ENCODE measurements at regions not wholly inside any gene's neighbourhood (a gene's known extent, or its start where the extent isn't known, plus 50 kb on each side); places are given as distances from the start of the nearest gene placed in this dataset.

DNA sequence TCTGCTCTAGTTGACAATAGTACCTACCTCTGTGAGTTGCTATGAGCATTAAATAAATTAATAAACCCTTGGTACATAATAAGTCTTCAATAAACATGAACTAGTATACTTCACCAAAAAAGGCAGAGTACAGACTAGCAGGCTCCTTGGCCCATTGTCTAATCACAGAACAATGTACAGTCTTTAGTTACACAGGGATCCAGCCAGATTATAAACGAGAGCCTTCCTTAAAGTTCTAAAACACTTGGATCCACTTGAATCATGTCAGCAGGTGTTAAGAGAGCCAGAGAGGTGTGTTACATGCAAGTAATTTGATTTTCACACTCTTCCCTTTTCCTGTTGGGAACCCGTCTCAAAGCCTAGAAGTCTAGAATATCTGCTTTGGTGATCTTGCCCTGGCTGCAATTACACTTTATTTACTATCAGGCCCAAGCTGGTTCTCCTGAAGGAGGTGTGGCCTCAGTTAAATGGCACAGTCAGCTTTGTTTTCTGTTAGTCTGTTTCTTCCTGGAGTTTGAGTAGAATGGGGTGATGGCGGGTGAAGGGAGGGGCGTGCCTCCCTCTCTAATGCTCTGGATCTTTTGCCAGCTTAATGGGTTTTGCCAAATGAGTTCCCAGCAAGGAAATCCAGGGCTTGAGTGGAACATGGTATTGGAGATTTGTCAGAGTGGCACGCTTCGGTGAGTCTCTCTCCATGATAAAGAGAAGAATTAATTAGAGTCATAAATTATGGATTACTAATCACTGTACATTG, 570.9 kb upstream of the CAMK1G start:
- H2BK15ac ChIP-seq (ENCODE audit: low read depth, poor library complexity, severe bottlenecking), result no peak overlapping the region
- H3K4me3 ChIP-seq (ENCODE audit: insufficient read depth in 1 of 2, low read depth in 1 of 2, low read length in 2 of 2), result no peak overlapping the region
- no peak overlapping the region for H3K4ac ChIP-seq (ENCODE audit: low read depth in 1 of 2, low read length in 2 of 2)
- H3K36me3 ChIP-seq (ENCODE audit: control insufficient read depth in 1 of 2, insufficient read depth in 2 of 2, low read depth in 1 of 2, low read length in 2 of 2), result no peaks in the 10 kb centered on the region
- H2BK120ac ChIP-seq (ENCODE audit: low read depth, low read length), result no peak overlapping the region
- H4K8ac ChIP-seq (ENCODE audit: low read length), result no peak overlapping the region
- no peaks in the 10 kb centered on the region for H3K4me1 ChIP-seq (ENCODE audit: control insufficient read depth, insufficient read depth, low read depth, low read length)
- no peak overlapping the region for H2BK5ac ChIP-seq (ENCODE audit: low read depth, low read length, poor library complexity, severe bottlenecking)
- H3K27ac ChIP-seq (ENCODE audit: low read length, poor library complexity, severe bottlenecking), result no peak overlapping the region
- peaks cover 7% of the 10 kb centered on the region for H3K9me3 ChIP-seq (ENCODE audit: control insufficient read depth, low read length)
- H4K91ac ChIP-seq (ENCODE audit: low read length), result no peak overlapping the region
- no peak overlapping the region for H3K23ac ChIP-seq (ENCODE audit: low read length in 2 of 2)
- no peaks in the 10 kb centered on the region for H3K79me1 ChIP-seq (replicated peaks; ENCODE audit: low read length, poor library complexity, severe bottlenecking)
- no peak for DNase-seq
- no peak overlapping the region for H3K18ac ChIP-seq (ENCODE audit: low read depth in 1 of 2, low read length in 2 of 2)
- no peak overlapping the region for H2AFZ ChIP-seq (ENCODE audit: low read depth, low read length)
- H3K27me3 ChIP-seq (ENCODE audit: control insufficient read depth in 1 of 2, insufficient read depth in 1 of 2, low read length in 2 of 2), result no peaks in the 10 kb centered on the region
- no peak overlapping the region for H3K9ac ChIP-seq (ENCODE audit: low read length)
- no peak overlapping the region for H3K14ac ChIP-seq (ENCODE audit: low read length in 2 of 2)
- WGBS, result 89% methylated on average over 3 of the region's 6 CpGs
- H2AK5ac ChIP-seq (ENCODE audit: low read length, severe bottlenecking), result no peak overlapping the region
- H2BK12ac ChIP-seq (ENCODE audit: low read length in 2 of 2), result no peak overlapping the region
- H3K4me2 ChIP-seq (ENCODE audit: low read length, poor library complexity, severe bottlenecking), result no peak overlapping the region

DNA sequence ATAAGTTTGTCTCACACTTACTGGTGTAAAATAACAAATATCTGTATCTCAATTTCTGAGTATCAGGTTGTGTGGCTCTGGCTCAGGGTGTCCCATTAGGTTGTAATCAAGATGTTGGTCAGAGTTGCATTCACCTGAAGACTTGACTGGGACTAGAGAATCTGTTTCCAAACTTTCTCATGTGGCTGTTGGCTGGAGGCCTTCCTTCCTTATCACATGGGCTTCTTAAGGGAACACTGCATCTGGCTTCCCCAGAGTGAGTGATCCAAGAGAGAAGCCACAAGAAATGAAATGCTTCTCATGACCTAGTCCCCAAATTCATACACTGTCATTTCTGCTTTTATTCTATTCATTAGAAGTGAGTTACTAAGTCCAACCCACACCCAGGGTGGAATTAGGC, 568.4 kb upstream of the CAMK1G start:
- no peak overlapping the region for H3K9ac ChIP-seq (ENCODE audit: low read length)
- no peak overlapping the region for H3K4me2 ChIP-seq (ENCODE audit: low read length, poor library complexity, severe bottlenecking)
- H3K36me3 ChIP-seq (ENCODE audit: control insufficient read depth in 1 of 2, insufficient read depth in 2 of 2, low read depth in 1 of 2, low read length in 2 of 2), result no peaks in the 10 kb centered on the region
- H2BK5ac ChIP-seq (ENCODE audit: low read depth, low read length, poor library complexity, severe bottlenecking), result no peak overlapping the region
- H3K4me3 ChIP-seq (ENCODE audit: insufficient read depth in 1 of 2, low read depth in 1 of 2, low read length in 2 of 2), result no peak overlapping the region
- no peak overlapping the region for H3K14ac ChIP-seq (ENCODE audit: low read length in 2 of 2)
- H2BK120ac ChIP-seq (ENCODE audit: low read depth, low read length), result no peak overlapping the region
- H4K8ac ChIP-seq (ENCODE audit: low read length), result no peak overlapping the region
- no peak overlapping the region for H3K27ac ChIP-seq (ENCODE audit: low read length, poor library complexity, severe bottlenecking)
- no peak overlapping the region for H3K4ac ChIP-seq (ENCODE audit: low read depth in 1 of 2, low read length in 2 of 2)
- no peak overlapping the region for H3K23ac ChIP-seq (ENCODE audit: low read length in 2 of 2)
- H2BK12ac ChIP-seq (ENCODE audit: low read length in 2 of 2), result no peak overlapping the region
- no peak overlapping the region for H2BK15ac ChIP-seq (ENCODE audit: low read depth, poor library complexity, severe bottlenecking)
- no peak overlapping the region for H2AK5ac ChIP-seq (ENCODE audit: low read length, severe bottlenecking)
- H3K18ac ChIP-seq (ENCODE audit: low read depth in 1 of 2, low read length in 2 of 2), result no peak overlapping the region
- H3K4me1 ChIP-seq (ENCODE audit: control insufficient read depth, insufficient read depth, low read depth, low read length), result no peaks in the 10 kb centered on the region
- no peaks in the 10 kb centered on the region for H3K79me1 ChIP-seq (replicated peaks; ENCODE audit: low read length, poor library complexity, severe bottlenecking)
- no peak for DNase-seq
- H4K91ac ChIP-seq (ENCODE audit: low read length), result no peak overlapping the region
- peaks cover 15% of the 10 kb centered on the region for H3K9me3 ChIP-seq (ENCODE audit: control insufficient read depth, low read length)
- no peaks in the 10 kb centered on the region for H3K27me3 ChIP-seq (ENCODE audit: control insufficient read depth in 1 of 2, insufficient read depth in 1 of 2, low read length in 2 of 2)
- no peak overlapping the region for H2AFZ ChIP-seq (ENCODE audit: low read depth, low read length)

DNA sequence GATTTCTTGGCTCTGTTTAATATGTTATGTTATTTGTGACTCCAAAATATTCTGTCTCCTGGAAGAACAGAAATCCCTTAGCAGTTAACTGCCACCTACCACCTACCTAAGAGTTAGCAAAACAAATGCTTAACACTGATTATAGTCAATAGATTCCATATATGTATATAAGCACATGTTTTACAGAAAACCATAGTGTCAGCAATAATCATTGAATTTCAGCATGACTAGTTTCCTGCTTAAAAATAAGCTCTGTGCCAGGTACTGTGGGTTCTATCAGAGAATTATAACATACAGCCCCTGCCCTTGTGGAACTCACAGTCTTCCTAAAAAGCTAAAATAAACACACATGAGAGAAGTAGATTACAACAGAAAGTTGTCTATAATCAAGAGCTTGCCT, 561.9 kb upstream of the CAMK1G start:
- Histone ChIP-seq H3K18ac (ENCODE audit: low read depth in 1 of 2, low read length in 2 of 2) (no peak overlapping the region), H2BK15ac (ENCODE audit: low read depth, poor library complexity, severe bottlenecking) (no peak overlapping the region), H2AK5ac (ENCODE audit: low read length, severe bottlenecking) (no peak overlapping the region), H3K23ac (ENCODE audit: low read length in 2 of 2) (no peak overlapping the region), H3K9ac (ENCODE audit: low read length) (no peak overlapping the region), H3K27ac (ENCODE audit: low read length, poor library complexity, severe bottlenecking) (no peak overlapping the region), H3K4me2 (ENCODE audit: low read length, poor library complexity, severe bottlenecking) (no peak overlapping the region), H3K4me1 (ENCODE audit: control insufficient read depth, insufficient read depth, low read depth, low read length) (no peaks in the 10 kb centered on the region), H3K4me3 (ENCODE audit: insufficient read depth in 1 of 2, low read depth in 1 of 2, low read length in 2 of 2) (no peak overlapping the region), H2BK120ac (ENCODE audit: low read depth, low read length) (no peak overlapping the region), H2BK12ac (ENCODE audit: low read length in 2 of 2) (no peak overlapping the region), H4K8ac (ENCODE audit: low read length) (no peak overlapping the region), H3K27me3 (ENCODE audit: control insufficient read depth in 1 of 2, insufficient read depth in 1 of 2, low read length in 2 of 2) (no peaks in the 10 kb centered on the region), H4K91ac (ENCODE audit: low read length) (no peak overlapping the region), H3K14ac (ENCODE audit: low read length in 2 of 2) (no peak overlapping the region), H3K4ac (ENCODE audit: low read depth in 1 of 2, low read length in 2 of 2) (no peak overlapping the region), H3K9me3 (ENCODE audit: control insufficient read depth, low read length) (peaks cover 16% of the 10 kb centered on the region), H3K36me3 (ENCODE audit: control insufficient read depth in 1 of 2, insufficient read depth in 2 of 2, low read depth in 1 of 2, low read length in 2 of 2) (no peaks in the 10 kb centered on the region), H2AFZ (ENCODE audit: low read depth, low read length) (no peak overlapping the region), H3K79me1 (replicated peaks; ENCODE audit: low read length, poor library complexity, severe bottlenecking) (no peaks in the 10 kb centered on the region), H2BK5ac (ENCODE audit: low read depth, low read length, poor library complexity, severe bottlenecking) (no peak overlapping the region)
- DNase-seq, result no peak

DNA sequence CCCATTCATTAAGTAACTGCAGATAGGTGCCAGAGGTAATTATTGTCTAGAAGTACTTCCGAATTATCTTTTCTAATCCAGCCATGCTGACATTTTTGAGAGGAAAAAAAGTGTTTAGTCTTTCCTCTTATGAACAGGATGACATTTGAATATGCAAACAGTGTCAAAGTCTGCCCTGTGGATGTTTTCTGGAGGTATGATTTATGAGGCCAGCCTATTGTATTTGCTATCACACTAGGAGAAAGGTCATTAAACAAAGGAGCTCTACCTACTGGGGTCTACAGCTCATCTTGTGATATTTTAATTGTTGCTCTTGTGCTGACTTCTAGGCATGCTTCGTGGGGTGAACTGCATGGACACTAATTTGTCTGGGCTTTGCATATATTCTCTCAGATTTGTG, 559.7 kb upstream of the CAMK1G start:
- DNase-seq, result no peak
- no peak overlapping the region for H2BK15ac ChIP-seq (ENCODE audit: low read depth, poor library complexity, severe bottlenecking)
- no peak overlapping the region for H2BK5ac ChIP-seq (ENCODE audit: low read depth, low read length, poor library complexity, severe bottlenecking)
- no peak overlapping the region for H3K9ac ChIP-seq (ENCODE audit: low read length)
- no peak overlapping the region for H3K27ac ChIP-seq (ENCODE audit: low read length, poor library complexity, severe bottlenecking)
- no peak overlapping the region for H2AFZ ChIP-seq (ENCODE audit: low read depth, low read length)
- H3K36me3 ChIP-seq (ENCODE audit: control insufficient read depth in 1 of 2, insufficient read depth in 2 of 2, low read depth in 1 of 2, low read length in 2 of 2), result no peaks in the 10 kb centered on the region
- no peak overlapping the region for H3K4me2 ChIP-seq (ENCODE audit: low read length, poor library complexity, severe bottlenecking)
- no peak overlapping the region for H3K4me3 ChIP-seq (ENCODE audit: insufficient read depth in 1 of 2, low read depth in 1 of 2, low read length in 2 of 2)
- H3K18ac ChIP-seq (ENCODE audit: low read depth in 1 of 2, low read length in 2 of 2), result no peak overlapping the region
- H2BK120ac ChIP-seq (ENCODE audit: low read depth, low read length), result no peak overlapping the region
- H3K14ac ChIP-seq (ENCODE audit: low read length in 2 of 2), result no peak overlapping the region
- H3K79me1 ChIP-seq (replicated peaks; ENCODE audit: low read length, poor library complexity, severe bottlenecking), result no peaks in the 10 kb centered on the region
- no peak overlapping the region for H4K8ac ChIP-seq (ENCODE audit: low read length)
- no peak overlapping the region for H3K23ac ChIP-seq (ENCODE audit: low read length in 2 of 2)
- no peak overlapping the region for H2AK5ac ChIP-seq (ENCODE audit: low read length, severe bottlenecking)
- no peaks in the 10 kb centered on the region for H3K4me1 ChIP-seq (ENCODE audit: control insufficient read depth, insufficient read depth, low read depth, low read length)
- peaks cover 5% of the 10 kb centered on the region for H3K9me3 ChIP-seq (ENCODE audit: control insufficient read depth, low read length)
- H4K91ac ChIP-seq (ENCODE audit: low read length), result no peak overlapping the region
- no peaks in the 10 kb centered on the region for H3K27me3 ChIP-seq (ENCODE audit: control insufficient read depth in 1 of 2, insufficient read depth in 1 of 2, low read length in 2 of 2)
- 80% methylated on average over 2 of the region's 2 CpGs for WGBS
- H3K4ac ChIP-seq (ENCODE audit: low read depth in 1 of 2, low read length in 2 of 2), result no peak overlapping the region
- H2BK12ac ChIP-seq (ENCODE audit: low read length in 2 of 2), result no peak overlapping the region

All from mesenchymal stem cell (in vitro differentiated cells and primary cell).